Stomach (tissue), 4 donors: ENCODE measurements at regions not wholly inside any gene's neighbourhood (a gene's known extent, or its start where the extent isn't known, plus 50 kb on each side); places are given as distances from the start of the nearest gene placed in this dataset.

ENCODE experiments used
- CTCF ChIP-seq, 7 experiments: fragments of 450-650 bp in 4 of 7; fragments of 200-600 bp in 3 of 7; sonication (generic) in 3 of 7; IDR thresholded peaks; one replicate each; pipeline ENCODE4 v1.5.1; 2016 to 2019; ENCODE audit warnings: antibody characterized with exemption in 7 of 7, control low read depth in 2 of 7, mild to moderate bottlenecking in 1 of 7
- POLR2A ChIP-seq, 4 donors: fragments of 450-650 bp; IDR thresholded peaks; one replicate each; pipeline ENCODE4 v1.6.1; 2016; ENCODE audit warnings: antibody characterized with exemption in 4 of 4, control low read depth in 2 of 4, mild to moderate bottlenecking in 1 of 4, moderate library complexity in 1 of 4
- POLR2AphosphoS5 ChIP-seq, 3 donors: sonication (generic); formaldehyde crosslinking; IDR thresholded peaks; one replicate each; pipeline ENCODE4 v1.6.1; 2016; ENCODE audit warnings: antibody characterized with exemption in 3 of 3

DNA sequence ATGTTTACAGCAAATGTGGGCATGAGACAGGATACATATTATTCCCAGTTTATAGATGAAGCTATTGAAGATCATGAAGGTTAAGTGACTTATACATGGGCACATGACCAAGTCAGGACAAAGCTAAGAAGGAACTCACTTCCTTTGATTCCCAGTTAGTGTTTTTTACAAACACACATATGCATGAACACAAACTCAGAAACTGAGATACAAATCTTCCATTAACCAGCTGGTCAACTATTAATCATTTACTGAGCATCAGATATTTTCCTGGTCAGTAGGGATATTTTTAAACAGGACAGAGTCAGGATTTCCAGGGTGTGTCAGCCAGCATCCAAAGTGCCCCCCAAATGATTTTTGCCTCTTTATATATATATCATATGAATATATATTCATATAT, 222.2 kb downstream of the OGFRL1 start:
- TF ChIP-seq CTCF (IDR thresholded peaks at IDR 0.05) (no peak), POLR2AphosphoS5 (IDR thresholded peaks at IDR 0.05) (no peak), POLR2A (IDR thresholded peaks at IDR 0.05) (no peak)
